ENCODE measurements at regions not wholly inside any gene's neighbourhood (a gene's known extent, or its start where the extent isn't known, plus 50 kb on each side); places are given as distances from the start of the nearest gene placed in this dataset.

DNA sequence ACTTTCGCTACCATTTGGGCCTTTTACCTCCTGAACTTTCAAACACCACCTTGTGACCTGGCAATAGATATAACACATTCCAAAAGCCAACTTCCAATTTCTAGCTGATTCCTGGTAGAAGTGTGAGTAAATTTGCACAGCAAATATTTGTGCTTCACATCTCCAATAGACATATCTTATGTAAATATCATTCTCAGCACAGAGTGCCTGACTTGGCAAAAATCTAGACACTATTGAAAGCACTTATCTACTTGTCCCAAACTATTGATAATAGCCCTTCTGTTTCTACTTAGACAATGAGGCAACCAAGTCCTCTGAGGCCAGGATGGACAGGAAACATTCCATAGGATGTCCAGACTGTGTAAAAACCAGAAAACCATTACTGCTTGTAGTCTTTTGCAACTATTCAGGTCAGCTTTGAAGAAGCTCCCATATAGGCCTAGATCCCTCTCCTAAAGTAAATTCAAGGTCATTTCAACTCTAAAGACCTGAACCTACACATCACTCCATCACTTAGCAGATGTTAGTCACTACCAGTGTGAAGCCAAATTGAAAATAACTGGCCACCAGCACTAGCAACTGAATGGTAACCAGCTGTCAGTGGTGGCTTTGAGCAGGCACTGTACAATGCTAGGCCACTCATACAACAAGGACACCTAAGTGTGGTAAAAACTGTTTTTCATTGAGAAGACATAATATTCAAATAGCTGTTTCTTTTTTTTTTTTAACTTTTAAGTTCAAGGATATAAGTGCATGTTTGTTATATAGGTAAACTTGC is 95.3 kb upstream of the RSPO3 start:
- TF ChIP-seq, protein P1, sequence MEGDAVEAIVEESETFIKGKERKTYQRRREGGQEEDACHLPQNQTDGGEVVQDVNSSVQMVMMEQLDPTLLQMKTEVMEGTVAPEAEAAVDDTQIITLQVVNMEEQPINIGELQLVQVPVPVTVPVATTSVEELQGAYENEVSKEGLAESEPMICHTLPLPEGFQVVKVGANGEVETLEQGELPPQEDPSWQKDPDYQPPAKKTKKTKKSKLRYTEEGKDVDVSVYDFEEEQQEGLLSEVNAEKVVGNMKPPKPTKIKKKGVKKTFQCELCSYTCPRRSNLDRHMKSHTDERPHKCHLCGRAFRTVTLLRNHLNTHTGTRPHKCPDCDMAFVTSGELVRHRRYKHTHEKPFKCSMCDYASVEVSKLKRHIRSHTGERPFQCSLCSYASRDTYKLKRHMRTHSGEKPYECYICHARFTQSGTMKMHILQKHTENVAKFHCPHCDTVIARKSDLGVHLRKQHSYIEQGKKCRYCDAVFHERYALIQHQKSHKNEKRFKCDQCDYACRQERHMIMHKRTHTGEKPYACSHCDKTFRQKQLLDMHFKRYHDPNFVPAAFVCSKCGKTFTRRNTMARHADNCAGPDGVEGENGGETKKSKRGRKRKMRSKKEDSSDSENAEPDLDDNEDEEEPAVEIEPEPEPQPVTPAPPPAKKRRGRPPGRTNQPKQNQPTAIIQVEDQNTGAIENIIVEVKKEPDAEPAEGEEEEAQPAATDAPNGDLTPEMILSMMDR (IDR thresholded peaks at IDR 0.05) = no peak
- no peak for TF ChIP-seq POLR2A (IDR thresholded peaks at IDR 0.05)

Data from esophagus squamous epithelium (tissue), 4 donors.